HG03159 (cell line): ENCODE measurements at regions not wholly inside any gene's neighbourhood (a gene's known extent, or its start where the extent isn't known, plus 50 kb on each side); places are given as distances from the start of the nearest gene placed in this dataset.
"Not testable (repeated sequence)": the region's sequence is repeated elsewhere in the genome, so short reads cannot be mapped to it uniquely, and the experiment has no call there.

Source experiments
- ATAC-seq: cut with Tn5 transposase; IDR thresholded peaks from one replicate; pipeline ENCODE4 v1.9.1; 2021; ENCODE audit warnings: mild to moderate bottlenecking, moderate library complexity; ENCODE audit not compliant: unreplicated experiment

- not testable (repeated sequence) for ATAC-seq
Measured at GRCh38 chr2:57251495-57251894, 795.1 kb upstream of the VRK2 start.

- ATAC-seq = not testable (repeated sequence)
Measured at GRCh38 chr2:57276408-57276807, 770.2 kb upstream of the VRK2 start.

GRCh38 chr2:57278451-57278850 is 768.2 kb upstream of the VRK2 start:
- no peak for ATAC-seq

- no peak for ATAC-seq
Measured at GRCh38 chr2:57291209-57291608, 755.4 kb upstream of the VRK2 start.

- no peak for ATAC-seq
Measured at GRCh38 chr2:57296795-57297517, 749.6 kb upstream of the VRK2 start.

GRCh38 chr2:57313678-57314077 is 732.9 kb upstream of the VRK2 start:
- ATAC-seq = no peak

GRCh38 chr2:57314682-57315081 is 731.9 kb upstream of the VRK2 start:
- no peak for ATAC-seq

- no peak for ATAC-seq
Measured at GRCh38 chr2:57330447-57330846, 716.2 kb upstream of the VRK2 start.

GRCh38 chr2:57333221-57333620 is 713.4 kb upstream of the VRK2 start:
- no peak for ATAC-seq

GRCh38 chr2:57343391-57344006 is 703.1 kb upstream of the VRK2 start:
- ATAC-seq = no peak

- no peak for ATAC-seq
Measured at GRCh38 chr2:57368190-57368589, 678.4 kb upstream of the VRK2 start.

- no peak for ATAC-seq
Measured at GRCh38 chr2:57370882-57371585, 675.6 kb upstream of the VRK2 start.

GRCh38 chr2:57372237-57372984 is 674.2 kb upstream of the VRK2 start:
- ATAC-seq = no peak

- no peak for ATAC-seq
Measured at GRCh38 chr2:57373530-57373929, 673.1 kb upstream of the VRK2 start.

GRCh38 chr2:57376985-57377384 is 669.6 kb upstream of the VRK2 start:
- no peak for ATAC-seq

- no peak for ATAC-seq
Measured at GRCh38 chr2:57386305-57386704, 660.3 kb upstream of the VRK2 start.

GRCh38 chr2:57396355-57397098 is 650.1 kb upstream of the VRK2 start:
- no peak for ATAC-seq

- no peak for ATAC-seq
Measured at GRCh38 chr2:57397550-57398360, 648.9 kb upstream of the VRK2 start.

- no peak for ATAC-seq
Measured at GRCh38 chr2:57399057-57399456, 647.5 kb upstream of the VRK2 start.

GRCh38 chr2:57402096-57402495 is 644.5 kb upstream of the VRK2 start:
- no peak for ATAC-seq
